ENCODE measurements at regions not wholly inside any gene's neighbourhood (a gene's known extent, or its start where the extent isn't known, plus 50 kb on each side); places are given as distances from the start of the nearest gene placed in this dataset.

GRCh38 chr9:28598408-28598807, 1025.1 kb upstream of the C9orf72 start:
- no peak overlapping the region for H2BK120ac ChIP-seq (ENCODE audit: low read depth, low read length)
- H3K9me3 ChIP-seq (ENCODE audit: control insufficient read depth, low read length) = no peaks in the 10 kb centered on the region
- no peak overlapping the region for H3K4ac ChIP-seq (ENCODE audit: low read depth in 1 of 2, low read length in 2 of 2)
- H3K18ac ChIP-seq (ENCODE audit: low read depth in 1 of 2, low read length in 2 of 2) = no peak overlapping the region
- H3K27me3 ChIP-seq (ENCODE audit: control insufficient read depth in 1 of 2, insufficient read depth in 1 of 2, low read length in 2 of 2) = no peaks in the 10 kb centered on the region
- H3K4me1 ChIP-seq (ENCODE audit: control insufficient read depth, insufficient read depth, low read depth, low read length) = no peaks in the 10 kb centered on the region
- no peaks in the 10 kb centered on the region for H3K79me1 ChIP-seq (replicated peaks; ENCODE audit: low read length, poor library complexity, severe bottlenecking)
- no peak overlapping the region for H3K4me3 ChIP-seq (ENCODE audit: insufficient read depth in 1 of 2, low read depth in 1 of 2, low read length in 2 of 2)
- H2BK15ac ChIP-seq (ENCODE audit: low read depth, poor library complexity, severe bottlenecking) = no peak overlapping the region
- H3K14ac ChIP-seq (ENCODE audit: low read length in 2 of 2) = no peak overlapping the region
- H3K4me2 ChIP-seq (ENCODE audit: low read length, poor library complexity, severe bottlenecking) = no peak overlapping the region
- WGBS = 79% methylated on average over 3 of the region's 3 CpGs
- no peaks in the 10 kb centered on the region for H3K36me3 ChIP-seq (ENCODE audit: control insufficient read depth in 1 of 2, insufficient read depth in 2 of 2, low read depth in 1 of 2, low read length in 2 of 2)
- no peak overlapping the region for H4K8ac ChIP-seq (ENCODE audit: low read length)
- H3K9ac ChIP-seq (ENCODE audit: low read length) = no peak overlapping the region
- H2AFZ ChIP-seq (ENCODE audit: low read depth, low read length) = no peak overlapping the region
- no peak overlapping the region for H2BK5ac ChIP-seq (ENCODE audit: low read depth, low read length, poor library complexity, severe bottlenecking)
- no peak overlapping the region for H3K27ac ChIP-seq (ENCODE audit: low read length, poor library complexity, severe bottlenecking)
- H3K23ac ChIP-seq (ENCODE audit: low read length in 2 of 2) = no peak overlapping the region
- no peak for DNase-seq
- no peak overlapping the region for H4K91ac ChIP-seq (ENCODE audit: low read length)
- H2BK12ac ChIP-seq (ENCODE audit: low read length in 2 of 2) = no peak overlapping the region
- no peak overlapping the region for H2AK5ac ChIP-seq (ENCODE audit: low read length, severe bottlenecking)

- H3K79me1 ChIP-seq (replicated peaks; ENCODE audit: low read length, poor library complexity, severe bottlenecking) = no peaks in the 10 kb centered on the region
- no peaks in the 10 kb centered on the region for H3K4me1 ChIP-seq (ENCODE audit: control insufficient read depth, insufficient read depth, low read depth, low read length)
- H2AFZ ChIP-seq (ENCODE audit: low read depth, low read length) = no peak overlapping the region
- no peak for DNase-seq
- no peaks in the 10 kb centered on the region for H3K27me3 ChIP-seq (ENCODE audit: control insufficient read depth in 1 of 2, insufficient read depth in 1 of 2, low read length in 2 of 2)
- H3K9me3 ChIP-seq (ENCODE audit: control insufficient read depth, low read length) = no peaks in the 10 kb centered on the region
- H3K14ac ChIP-seq (ENCODE audit: low read length in 2 of 2) = no peak overlapping the region
- H2BK15ac ChIP-seq (ENCODE audit: low read depth, poor library complexity, severe bottlenecking) = no peak overlapping the region
- H3K23ac ChIP-seq (ENCODE audit: low read length in 2 of 2) = no peak overlapping the region
- H3K27ac ChIP-seq (ENCODE audit: low read length, poor library complexity, severe bottlenecking) = no peak overlapping the region
- H4K8ac ChIP-seq (ENCODE audit: low read length) = no peak overlapping the region
- H3K4me3 ChIP-seq (ENCODE audit: insufficient read depth in 1 of 2, low read depth in 1 of 2, low read length in 2 of 2) = no peak overlapping the region
- H2BK5ac ChIP-seq (ENCODE audit: low read depth, low read length, poor library complexity, severe bottlenecking) = no peak overlapping the region
- H2BK120ac ChIP-seq (ENCODE audit: low read depth, low read length) = no peak overlapping the region
- no peak overlapping the region for H3K18ac ChIP-seq (ENCODE audit: low read depth in 1 of 2, low read length in 2 of 2)
- H2AK5ac ChIP-seq (ENCODE audit: low read length, severe bottlenecking) = no peak overlapping the region
- H3K36me3 ChIP-seq (ENCODE audit: control insufficient read depth in 1 of 2, insufficient read depth in 2 of 2, low read depth in 1 of 2, low read length in 2 of 2) = no peaks in the 10 kb centered on the region
- H4K91ac ChIP-seq (ENCODE audit: low read length) = no peak overlapping the region
- H3K9ac ChIP-seq (ENCODE audit: low read length) = no peak overlapping the region
- no CpG with 5 or more reads among the region's 1 CpG for whole genome bisulfite sequencing
- H3K4ac ChIP-seq (ENCODE audit: low read depth in 1 of 2, low read length in 2 of 2) = no peak overlapping the region
- H3K4me2 ChIP-seq (ENCODE audit: low read length, poor library complexity, severe bottlenecking) = no peak overlapping the region
- no peak overlapping the region for H2BK12ac ChIP-seq (ENCODE audit: low read length in 2 of 2)
These were observed 1026.9 kb upstream of the C9orf72 start for GRCh38 chr9:28600226-28600625.

DNA sequence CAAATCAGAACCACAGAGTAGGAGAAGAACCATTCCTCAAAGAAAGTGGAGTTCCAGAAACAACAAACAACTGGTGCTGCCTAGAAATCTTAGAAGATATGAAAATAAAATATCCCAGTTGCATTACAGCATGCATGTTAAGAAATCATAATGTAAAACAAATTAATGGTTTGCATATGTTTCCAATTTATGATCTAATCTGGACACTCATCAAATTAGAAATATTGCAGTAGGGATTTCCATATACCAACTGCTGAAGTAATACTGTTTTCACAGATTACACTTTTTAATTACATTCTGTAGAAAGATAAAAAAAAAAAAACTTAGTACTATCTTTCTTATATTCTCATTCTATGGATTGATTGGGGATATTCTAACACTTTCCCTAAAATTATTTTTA, 1034.6 kb upstream of the C9orf72 start:
- Histone ChIP-seq H3K18ac (ENCODE audit: low read depth in 1 of 2, low read length in 2 of 2) (no peak overlapping the region), H3K4me1 (ENCODE audit: control insufficient read depth, insufficient read depth, low read depth, low read length) (no peaks in the 10 kb centered on the region), H2AFZ (ENCODE audit: low read depth, low read length) (no peak overlapping the region)

DNA sequence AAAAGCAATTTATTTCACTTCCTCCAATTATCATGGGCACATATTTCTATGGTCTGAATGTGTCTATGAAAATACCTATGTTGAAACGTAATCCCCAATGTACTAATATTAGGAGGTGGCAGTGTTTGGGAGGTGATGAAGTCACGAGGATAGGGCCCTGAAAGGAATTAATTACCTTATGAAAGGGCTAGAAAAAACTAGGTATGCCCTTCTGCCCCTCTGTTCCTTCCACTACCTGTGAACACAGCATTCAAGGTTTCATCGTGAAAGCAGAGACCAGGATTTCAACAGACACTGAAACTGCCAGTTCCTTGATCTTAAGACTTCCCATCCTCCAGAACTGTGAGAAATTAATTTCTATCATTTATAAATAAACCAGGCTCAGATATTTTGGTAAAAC, 1037.1 kb upstream of the C9orf72 start:
- no peaks in the 10 kb centered on the region for H3K27me3 ChIP-seq (ENCODE audit: control insufficient read depth in 1 of 2, insufficient read depth in 1 of 2, low read length in 2 of 2)
- no peak for DNase-seq
- WGBS = 80% methylated on average over 1 of the region's 3 CpGs
- no peak overlapping the region for H4K91ac ChIP-seq (ENCODE audit: low read length)
- no peak overlapping the region for H3K4me2 ChIP-seq (ENCODE audit: low read length, poor library complexity, severe bottlenecking)
- H3K36me3 ChIP-seq (ENCODE audit: control insufficient read depth in 1 of 2, insufficient read depth in 2 of 2, low read depth in 1 of 2, low read length in 2 of 2) = no peaks in the 10 kb centered on the region
- H3K9ac ChIP-seq (ENCODE audit: low read length) = no peak overlapping the region
- H2BK12ac ChIP-seq (ENCODE audit: low read length in 2 of 2) = no peak overlapping the region
- no peak overlapping the region for H3K4me3 ChIP-seq (ENCODE audit: insufficient read depth in 1 of 2, low read depth in 1 of 2, low read length in 2 of 2)
- H2AFZ ChIP-seq (ENCODE audit: low read depth, low read length) = no peak overlapping the region
- no peaks in the 10 kb centered on the region for H3K9me3 ChIP-seq (ENCODE audit: control insufficient read depth, low read length)
- no peak overlapping the region for H2BK5ac ChIP-seq (ENCODE audit: low read depth, low read length, poor library complexity, severe bottlenecking)
- H4K8ac ChIP-seq (ENCODE audit: low read length) = no peak overlapping the region
- H3K18ac ChIP-seq (ENCODE audit: low read depth in 1 of 2, low read length in 2 of 2) = no peak overlapping the region
- no peaks in the 10 kb centered on the region for H3K4me1 ChIP-seq (ENCODE audit: control insufficient read depth, insufficient read depth, low read depth, low read length)
- H3K23ac ChIP-seq (ENCODE audit: low read length in 2 of 2) = no peak overlapping the region
- no peak overlapping the region for H2BK15ac ChIP-seq (ENCODE audit: low read depth, poor library complexity, severe bottlenecking)
- H3K14ac ChIP-seq (ENCODE audit: low read length in 2 of 2) = no peak overlapping the region
- no peak overlapping the region for H3K4ac ChIP-seq (ENCODE audit: low read depth in 1 of 2, low read length in 2 of 2)
- H2AK5ac ChIP-seq (ENCODE audit: low read length, severe bottlenecking) = no peak overlapping the region
- H3K27ac ChIP-seq (ENCODE audit: low read length, poor library complexity, severe bottlenecking) = no peak overlapping the region
- no peaks in the 10 kb centered on the region for H3K79me1 ChIP-seq (replicated peaks; ENCODE audit: low read length, poor library complexity, severe bottlenecking)
- H2BK120ac ChIP-seq (ENCODE audit: low read depth, low read length) = no peak overlapping the region

More for the DNA sequence above, 1034.6 kb upstream of the C9orf72 start:
- no peak for DNase-seq
- Histone ChIP-seq H2BK120ac (ENCODE audit: low read depth, low read length) (no peak overlapping the region), H2BK15ac (ENCODE audit: low read depth, poor library complexity, severe bottlenecking) (no peak overlapping the region), H4K91ac (ENCODE audit: low read length) (no peak overlapping the region), H4K8ac (ENCODE audit: low read length) (no peak overlapping the region), H3K4me3 (ENCODE audit: insufficient read depth in 1 of 2, low read depth in 1 of 2, low read length in 2 of 2) (no peak overlapping the region), H2AK5ac (ENCODE audit: low read length, severe bottlenecking) (no peak overlapping the region), H3K79me1 (replicated peaks; ENCODE audit: low read length, poor library complexity, severe bottlenecking) (no peaks in the 10 kb centered on the region), H2BK5ac (ENCODE audit: low read depth, low read length, poor library complexity, severe bottlenecking) (no peak overlapping the region), H3K9ac (ENCODE audit: low read length) (no peak overlapping the region), H3K27ac (ENCODE audit: low read length, poor library complexity, severe bottlenecking) (no peak overlapping the region), H3K36me3 (ENCODE audit: control insufficient read depth in 1 of 2, insufficient read depth in 2 of 2, low read depth in 1 of 2, low read length in 2 of 2) (no peaks in the 10 kb centered on the region), H3K4me2 (ENCODE audit: low read length, poor library complexity, severe bottlenecking) (no peak overlapping the region), H3K14ac (ENCODE audit: low read length in 2 of 2) (no peak overlapping the region), H3K4ac (ENCODE audit: low read depth in 1 of 2, low read length in 2 of 2) (no peak overlapping the region), H2BK12ac (ENCODE audit: low read length in 2 of 2) (no peak overlapping the region), H3K9me3 (ENCODE audit: control insufficient read depth, low read length) (no peaks in the 10 kb centered on the region), H3K27me3 (ENCODE audit: control insufficient read depth in 1 of 2, insufficient read depth in 1 of 2, low read length in 2 of 2) (no peaks in the 10 kb centered on the region), H3K23ac (ENCODE audit: low read length in 2 of 2) (no peak overlapping the region)
